HG03558 (cell line): ENCODE measurements at regions not wholly inside any gene's neighbourhood (a gene's known extent, or its start where the extent isn't known, plus 50 kb on each side); places are given as distances from the start of the nearest gene placed in this dataset.
"Not testable (repeated sequence)": the region's sequence is repeated elsewhere in the genome, so short reads cannot be mapped to it uniquely, and the experiment has no call there.

ENCODE experiments used
- ATAC-seq: cut with Tn5 transposase; IDR thresholded peaks from one replicate; pipeline ENCODE4 v1.9.1; 2021; ENCODE audit warnings: moderate number of reproducible peaks; ENCODE audit not compliant: unreplicated experiment; ENCODE audit errors: extremely low read depth

DNA sequence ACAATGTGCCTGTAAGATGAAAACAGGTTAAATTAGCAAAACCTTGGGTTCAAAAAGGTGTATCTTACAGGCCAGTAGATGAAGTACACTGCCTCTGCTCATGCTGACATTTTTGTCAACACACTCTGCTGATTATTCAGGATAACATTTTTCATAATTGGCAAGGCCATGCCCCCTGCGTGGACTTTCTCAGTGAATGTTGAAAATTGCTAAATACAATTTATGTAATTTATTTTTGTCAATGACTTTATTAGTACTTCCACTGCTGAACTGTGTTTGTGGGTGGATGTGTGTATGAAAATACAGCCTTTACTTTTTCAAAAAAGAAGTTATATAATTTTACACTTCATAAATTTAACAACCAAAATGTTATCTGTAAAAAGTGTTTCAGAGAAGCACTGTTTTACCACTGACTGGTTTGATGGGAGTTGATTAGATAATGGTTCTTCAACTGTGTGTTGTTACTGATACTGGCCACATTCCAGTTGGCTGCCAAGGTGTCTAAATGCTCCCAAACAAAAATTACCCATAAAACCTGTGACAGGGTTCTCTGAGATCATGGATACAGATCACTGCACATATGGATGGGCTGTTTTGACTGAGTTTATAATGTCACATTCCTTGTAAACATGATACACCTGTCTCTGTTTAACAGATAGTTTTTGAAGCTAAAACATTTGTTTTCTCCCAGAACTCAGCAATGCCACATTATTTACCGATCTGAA lies 151.9 kb upstream of the SLC7A11 start:
- no peak for ATAC-seq

DNA sequence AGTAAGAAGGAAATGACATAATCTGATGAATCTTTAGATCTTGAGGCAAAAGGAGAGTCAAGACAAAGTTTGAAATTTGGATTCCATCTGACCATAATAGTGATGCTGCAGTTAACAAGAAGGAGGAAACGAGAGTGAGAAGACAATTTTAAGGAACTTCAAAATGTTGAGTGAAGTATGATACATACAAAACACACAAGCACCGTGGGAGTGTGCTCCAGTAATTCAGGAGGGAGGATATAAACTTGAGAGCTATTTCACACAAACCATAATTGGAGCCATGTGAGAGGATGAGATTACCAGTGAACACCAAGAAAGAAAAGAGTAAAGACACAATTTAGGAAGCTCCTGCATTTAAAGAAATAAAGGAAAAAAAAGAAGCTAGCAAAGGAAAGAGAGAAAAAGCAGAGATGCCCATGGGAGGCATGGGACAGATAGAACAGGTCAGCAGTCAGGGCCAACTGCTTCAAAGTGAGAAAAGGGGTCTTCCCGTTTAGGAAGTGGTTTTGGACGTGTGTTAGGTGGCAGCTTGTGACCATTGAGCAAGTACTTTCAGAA lies 150.7 kb upstream of the SLC7A11 start:
- ATAC-seq, result no peak

DNA sequence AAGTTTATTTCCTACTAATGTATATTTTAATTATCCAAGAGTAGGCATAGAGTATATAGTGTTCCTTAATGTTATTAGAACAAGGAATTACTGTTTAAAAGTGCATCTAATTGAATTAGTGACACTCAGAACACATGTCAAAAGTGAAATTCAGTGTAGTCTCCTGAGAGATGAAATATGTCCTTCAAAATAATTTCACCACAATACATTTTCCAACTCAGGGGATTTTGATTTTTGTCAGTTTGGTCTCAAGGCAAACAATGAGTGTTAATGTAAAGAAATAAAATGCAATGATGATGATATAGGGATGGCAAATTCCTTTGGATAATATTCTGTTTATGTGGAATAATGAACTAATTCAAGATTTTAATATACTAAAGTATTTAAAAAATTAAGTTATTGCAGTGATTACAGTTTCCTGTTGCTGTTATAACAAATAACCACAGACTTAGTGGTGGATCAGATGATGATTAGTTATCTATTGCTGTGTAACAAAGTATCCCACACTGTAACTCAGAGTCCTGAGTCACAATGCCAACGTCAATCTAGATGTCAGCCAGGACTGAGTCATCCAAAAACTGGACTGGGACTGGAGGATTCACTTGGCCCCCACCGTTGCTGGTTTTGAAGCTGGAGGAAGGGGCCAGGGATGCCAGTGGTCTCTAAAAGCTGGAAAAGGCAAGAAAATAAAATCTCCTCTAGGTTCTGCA lies 148.0 kb upstream of the SLC7A11 start:
- ATAC-seq, result no peak

DNA sequence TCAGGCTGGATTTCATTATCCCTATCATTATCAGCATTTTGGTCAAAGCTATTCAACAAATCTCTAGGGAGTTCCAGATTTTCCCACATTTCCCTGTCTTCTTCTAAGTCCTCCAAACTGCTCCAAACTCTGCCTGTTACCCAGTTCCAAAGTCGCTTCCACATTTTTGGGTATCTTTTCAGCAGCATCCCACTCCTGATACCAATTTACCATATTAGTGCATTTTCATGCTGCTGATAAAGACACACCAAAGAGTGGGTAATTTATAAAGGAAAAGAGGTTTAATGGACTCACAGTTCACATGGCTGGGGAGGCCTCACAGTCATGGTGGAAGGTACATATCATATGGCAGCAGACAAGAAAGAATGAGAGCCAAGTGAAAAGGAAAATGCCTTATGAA lies 132.8 kb upstream of the SLC7A11 start:
- ATAC-seq, result no peak

DNA sequence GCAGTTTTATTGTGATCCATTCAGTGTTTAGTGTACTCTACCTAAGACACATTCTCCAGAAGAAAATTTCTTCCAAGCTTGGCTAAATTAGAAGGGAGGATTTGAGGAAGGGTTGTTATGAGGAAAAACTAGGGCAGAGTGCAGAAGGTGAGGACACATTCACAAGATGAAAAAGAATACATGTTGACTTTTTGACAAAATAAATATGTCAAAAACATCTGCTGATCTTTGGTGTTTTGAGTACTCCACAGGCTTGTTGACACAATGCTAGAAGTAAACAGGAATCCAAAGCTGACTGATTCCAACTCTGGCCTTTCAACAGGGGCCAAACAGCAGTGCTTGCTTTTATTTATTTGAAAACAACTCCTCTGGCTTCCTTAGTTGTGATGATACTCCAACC lies 125.8 kb upstream of the SLC7A11 start:
- no peak for ATAC-seq

DNA sequence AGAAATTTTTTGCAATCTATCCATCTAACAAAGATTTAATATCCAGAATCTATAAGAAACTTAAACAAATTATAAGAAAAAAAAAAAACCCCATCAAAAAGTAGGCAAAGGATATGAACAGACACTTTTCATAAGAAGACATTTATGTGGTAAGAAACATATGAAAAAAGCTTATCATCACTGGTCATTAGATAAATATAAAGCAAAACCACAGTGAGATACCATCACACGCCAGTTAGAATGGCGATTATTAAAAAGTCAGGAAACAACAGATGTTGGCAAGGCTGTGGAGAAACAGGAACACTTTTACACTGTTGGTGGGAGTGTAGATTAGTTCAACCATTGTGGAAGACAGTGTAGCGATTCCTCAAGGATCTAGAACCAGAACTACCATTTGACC lies 110.3 kb upstream of the SLC7A11 start:
- not testable (repeated sequence) for ATAC-seq

DNA sequence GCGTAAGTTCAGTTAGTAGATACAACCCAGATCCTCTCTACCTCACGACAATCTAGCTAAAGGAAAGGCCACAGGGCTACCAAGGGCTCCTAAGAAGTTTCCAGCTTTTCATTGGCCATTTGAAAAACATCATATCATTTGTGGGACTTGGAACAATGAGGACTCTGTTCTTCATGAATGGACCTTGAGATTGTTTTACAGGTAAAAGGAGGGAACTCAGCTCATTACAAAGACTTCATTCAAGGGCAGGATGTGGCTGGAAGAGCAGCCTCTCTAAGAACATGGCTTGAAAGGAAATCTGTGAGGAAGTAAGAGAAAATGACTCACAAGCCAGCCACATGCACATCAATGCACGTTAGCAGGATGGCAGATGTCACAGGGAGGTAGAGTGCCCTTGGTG lies 105.9 kb upstream of the SLC7A11 start:
- peak; percentile 56 for ATAC-seq

DNA sequence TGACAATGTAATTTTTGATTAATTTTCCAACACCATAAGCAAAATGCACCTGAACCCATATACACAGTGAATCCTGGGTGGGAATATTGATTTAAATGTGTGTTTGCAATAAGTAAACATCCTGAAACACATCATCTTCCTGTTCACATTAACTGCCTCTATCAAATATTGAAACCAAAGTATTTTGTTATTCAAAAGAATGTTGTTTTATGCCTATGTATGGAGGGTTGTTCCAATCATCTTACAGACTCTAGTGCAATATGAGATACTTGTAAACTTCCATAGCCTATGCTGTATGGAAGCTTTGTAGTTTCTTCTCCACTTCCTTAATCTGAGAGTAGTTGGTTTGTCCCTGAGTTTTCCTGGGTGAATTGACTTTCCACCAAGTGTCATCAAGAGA lies 105.4 kb upstream of the SLC7A11 start:
- ATAC-seq, result no peak

DNA sequence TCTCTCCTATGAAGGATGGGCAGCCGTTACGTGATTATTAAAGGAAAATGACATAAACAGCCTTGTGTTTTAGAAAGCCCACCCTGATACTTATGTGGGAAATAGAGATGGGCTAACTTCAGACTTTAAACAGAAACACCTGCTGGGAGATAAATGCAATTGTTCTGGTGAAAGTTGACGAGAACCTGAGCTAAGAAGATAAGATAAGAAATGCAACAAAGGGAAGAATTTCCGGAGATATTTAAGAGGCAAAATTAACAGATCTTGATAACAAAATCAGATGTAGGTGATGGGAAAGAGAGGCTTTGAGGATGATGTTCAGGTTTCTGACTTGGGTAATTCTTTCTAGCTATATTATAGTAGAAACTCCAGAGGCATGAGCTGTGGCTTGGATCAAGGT lies 102.7 kb upstream of the SLC7A11 start:
- no peak for ATAC-seq

DNA sequence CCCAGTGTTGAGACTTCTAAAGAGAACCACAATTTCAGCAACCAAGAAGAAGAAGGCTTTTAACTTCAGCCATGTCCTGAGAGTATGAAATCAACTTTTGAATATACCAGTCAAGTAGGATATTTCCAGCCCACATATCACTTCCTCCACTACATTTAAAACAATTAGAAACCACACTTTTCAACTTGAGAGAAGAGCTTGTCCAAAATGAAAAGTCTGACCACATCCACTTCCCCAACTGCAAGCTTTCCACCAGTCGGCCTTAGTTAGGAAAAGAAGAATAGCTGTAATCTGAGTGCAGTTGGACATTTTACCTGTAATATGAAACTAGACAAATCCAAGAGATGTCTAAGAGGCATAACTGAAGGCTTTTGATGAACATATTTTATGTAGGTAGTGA lies 101.9 kb upstream of the SLC7A11 start:
- ATAC-seq, result no peak

DNA sequence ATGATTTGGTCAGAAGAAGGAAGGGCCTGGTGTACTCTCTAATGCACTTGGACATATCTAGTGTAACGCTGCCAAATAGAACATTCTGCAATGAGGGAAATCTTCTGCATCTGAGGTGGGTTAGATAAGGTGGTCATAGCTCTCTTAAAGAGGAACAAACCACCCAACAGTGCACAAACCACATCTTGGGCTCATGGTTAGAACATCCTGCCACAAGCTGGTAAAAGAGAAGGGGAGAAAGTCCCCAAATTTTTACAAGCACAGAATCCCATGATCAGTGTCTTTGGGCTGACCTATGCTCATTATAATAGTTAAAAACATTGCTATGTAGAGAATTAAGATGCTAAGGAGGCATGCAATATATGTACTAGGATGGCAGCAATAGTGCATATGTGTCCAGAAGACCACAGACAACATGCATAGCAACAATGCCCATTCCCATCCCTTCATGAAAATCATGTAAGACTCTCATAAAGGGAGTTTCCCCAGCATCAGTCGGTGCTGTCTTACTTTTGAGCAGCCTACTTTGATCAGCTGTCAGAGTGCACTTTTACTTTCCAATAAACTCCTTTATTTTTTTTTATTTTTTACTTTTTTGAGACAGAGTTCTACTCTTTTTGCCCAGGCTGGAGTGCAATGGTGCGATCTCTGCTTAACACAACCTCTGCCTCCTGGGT lies 99.7 kb upstream of the SLC7A11 start:
- ATAC-seq, result no peak

DNA sequence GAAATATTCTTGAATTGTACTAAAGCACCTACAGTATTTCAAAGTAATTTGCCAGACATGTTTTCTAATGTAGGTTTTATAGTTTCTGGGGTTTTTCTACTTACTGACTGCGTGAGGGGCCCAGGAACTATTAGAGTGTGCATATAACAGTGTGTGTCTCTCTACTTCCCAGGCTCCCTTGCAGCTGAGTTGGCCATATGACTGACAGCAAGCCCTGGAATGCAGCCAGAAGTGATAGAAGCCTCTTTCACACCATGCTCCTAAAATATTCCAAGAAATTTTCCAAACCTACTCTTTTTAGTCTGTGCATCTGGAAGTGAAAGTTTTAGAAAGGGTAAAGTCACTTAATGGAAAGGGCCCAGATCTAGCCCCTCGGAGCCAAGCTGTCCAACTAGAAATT lies 96.7 kb upstream of the SLC7A11 start:
- no peak for ATAC-seq

DNA sequence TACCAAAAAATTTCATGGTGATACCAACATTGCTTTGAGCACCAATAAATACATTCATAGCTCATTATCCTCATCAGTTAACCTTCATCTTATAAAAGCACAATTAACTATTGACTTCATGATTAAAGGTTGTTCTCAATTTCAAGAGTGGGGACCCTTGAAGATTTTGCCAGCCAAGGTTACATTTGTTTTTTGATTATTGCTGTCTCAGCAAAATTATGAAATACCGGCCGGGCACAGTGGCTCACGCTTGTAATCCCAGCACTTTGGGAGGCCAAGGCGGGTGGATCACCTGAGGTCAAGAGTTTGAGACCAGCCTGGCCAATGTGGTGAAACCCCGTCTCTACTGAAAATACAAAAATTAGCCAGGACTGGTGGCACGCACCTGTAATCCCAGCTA lies 96.1 kb upstream of the SLC7A11 start:
- not testable (repeated sequence) for ATAC-seq

DNA sequence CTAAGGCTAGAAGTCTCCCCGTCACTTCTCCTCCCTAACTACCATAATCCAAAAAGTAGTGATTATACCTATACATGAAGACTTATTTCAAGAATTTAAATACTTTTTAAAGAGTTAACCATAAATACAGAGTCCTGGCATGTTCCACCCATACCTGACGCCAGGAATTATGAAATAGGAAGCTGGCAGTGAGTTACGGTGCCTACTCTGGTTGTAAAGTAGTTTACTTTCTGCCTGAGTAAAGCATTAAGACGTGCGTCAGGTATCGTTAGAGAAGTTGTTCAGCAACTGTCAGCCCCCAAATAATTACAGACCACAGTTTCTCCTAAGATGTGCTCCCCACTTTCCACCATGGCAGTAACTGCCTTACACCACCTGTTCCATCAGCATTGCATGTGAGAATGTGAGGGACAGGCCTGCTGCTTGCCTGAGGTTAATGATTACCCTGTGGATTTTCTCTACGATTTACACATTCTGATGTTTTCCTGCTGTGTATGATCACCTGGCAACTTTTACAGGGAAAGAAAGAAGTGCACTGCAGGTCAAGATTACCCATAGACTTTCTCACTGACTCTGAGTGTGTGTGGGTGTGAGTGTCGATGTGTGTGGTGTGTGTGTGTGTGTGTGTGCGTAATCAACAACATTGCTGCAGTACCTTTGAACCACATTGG lies 92.3 kb upstream of the SLC7A11 start:
- ATAC-seq, result no peak

DNA sequence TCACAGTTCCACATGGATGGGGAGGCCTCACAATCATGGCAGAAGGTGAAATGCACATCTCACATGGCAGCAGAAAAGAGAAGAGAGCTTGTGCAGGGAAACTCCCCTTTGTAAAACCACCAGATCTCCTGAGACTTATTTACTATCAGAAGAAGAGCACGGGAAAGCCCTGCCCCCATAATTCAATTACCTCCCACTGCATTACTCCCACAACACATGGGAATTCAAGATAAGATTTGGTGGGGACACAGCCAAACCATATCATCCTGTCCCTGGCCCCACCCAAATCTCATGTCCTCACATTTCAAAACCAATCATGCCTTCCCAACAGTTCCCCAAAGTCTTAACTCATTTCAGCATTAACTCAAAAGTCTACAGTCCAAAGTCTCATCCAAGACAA lies 90.3 kb upstream of the SLC7A11 start:
- not testable (repeated sequence) for ATAC-seq

DNA sequence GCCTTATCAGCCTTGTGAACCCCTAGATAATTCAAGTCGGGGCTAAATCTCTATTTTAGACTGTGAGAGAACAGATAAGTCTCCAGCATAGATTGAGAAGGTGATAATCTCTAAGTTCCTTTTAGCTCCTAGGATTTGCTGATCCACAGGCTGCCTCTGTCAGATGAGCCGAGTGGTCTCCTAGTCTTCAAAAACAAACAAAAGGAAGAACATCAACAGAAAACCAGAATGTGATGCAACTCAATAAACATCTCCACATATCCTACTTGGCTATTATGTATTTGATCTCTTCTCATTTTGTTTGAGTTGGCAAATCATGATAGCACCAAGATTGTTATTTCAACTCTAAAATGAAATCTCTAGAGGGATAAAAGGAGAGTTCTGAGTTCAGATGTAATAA lies 88.4 kb upstream of the SLC7A11 start:
- ATAC-seq, result no peak

DNA sequence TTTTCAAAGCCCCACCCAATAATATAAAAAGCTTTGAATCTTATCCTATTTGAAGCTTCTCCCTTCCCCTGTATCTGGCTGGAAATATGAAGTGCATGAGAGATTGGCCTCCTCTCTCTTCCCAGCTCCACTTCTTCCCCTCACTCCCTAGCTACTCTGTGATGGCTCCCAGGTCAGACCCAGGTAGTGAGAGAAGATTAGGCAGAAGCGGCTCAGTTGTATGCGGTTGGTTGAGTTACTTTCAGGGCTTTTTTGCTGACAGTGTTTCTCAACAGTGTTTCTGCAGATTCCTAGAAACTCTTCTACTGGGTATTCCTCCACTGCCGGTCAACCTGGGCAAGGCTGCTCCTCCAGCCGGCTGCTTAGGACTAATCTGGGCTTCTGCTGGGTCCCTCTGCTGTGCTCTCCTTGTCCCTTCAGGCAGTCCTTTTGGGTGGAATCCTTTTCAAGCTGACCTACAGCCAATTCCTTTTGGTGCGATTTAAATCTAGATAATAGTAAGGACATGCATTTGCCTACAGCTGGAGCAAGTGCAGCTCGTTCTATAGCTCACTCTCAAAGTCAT lies 87.4 kb upstream of the SLC7A11 start:
- no peak for ATAC-seq

DNA sequence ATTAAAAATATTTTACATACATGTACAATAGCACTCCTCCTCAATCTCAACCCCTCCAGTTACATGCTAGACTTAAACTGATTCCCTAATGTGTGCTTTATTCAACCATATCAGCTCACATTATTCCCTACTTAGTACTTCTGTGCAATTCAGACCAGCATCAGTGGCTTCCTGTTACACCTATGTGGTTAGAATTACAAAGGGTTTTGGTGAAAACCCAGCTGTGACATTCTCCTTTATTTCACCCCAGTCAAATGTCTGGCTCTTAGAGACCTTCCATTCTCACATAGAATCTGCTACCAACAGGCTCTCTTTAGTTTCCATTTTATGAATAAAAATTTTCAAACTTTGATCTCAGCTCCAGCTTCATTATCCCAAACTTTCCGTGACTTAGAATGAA lies 85.2 kb upstream of the SLC7A11 start:
- no peak for ATAC-seq

DNA sequence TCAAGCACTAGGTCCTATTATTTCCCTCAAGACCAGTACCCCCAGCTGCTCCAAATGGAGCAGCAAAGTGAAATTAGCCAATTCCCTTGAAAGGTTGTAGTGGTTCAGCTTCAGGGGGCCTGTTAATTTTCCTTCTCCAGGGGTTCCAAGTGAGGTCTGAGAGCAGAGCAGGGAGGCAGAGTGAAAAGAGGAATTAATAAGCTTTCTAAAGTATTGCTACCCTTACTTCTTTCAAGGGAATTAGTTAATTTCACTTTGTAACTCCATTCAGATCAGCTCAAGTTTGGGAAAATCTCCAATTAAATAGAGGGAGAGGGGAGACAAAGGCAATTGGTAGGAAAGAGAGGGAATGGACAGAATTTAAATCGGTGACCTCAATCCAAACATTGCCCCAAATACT lies 78.7 kb upstream of the SLC7A11 start:
- ATAC-seq, result no peak

DNA sequence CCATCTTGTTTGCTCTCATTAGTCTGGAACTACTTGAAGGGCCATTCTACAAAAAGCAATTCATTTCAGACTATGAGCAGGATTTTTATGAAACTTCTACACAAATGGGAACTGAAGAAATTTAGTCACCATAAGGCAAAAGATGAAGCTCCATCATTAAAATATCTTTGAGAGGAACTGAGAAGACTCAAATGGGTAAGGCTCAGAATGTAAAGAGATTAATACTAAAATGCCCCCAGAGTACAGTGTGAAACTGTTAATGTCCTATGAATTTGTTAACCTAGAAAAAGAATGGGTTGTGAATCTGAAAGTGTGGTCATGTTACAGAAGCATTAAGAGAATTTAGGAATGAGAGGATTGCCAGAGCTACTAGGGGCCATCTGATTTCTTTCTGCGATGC lies 77.9 kb upstream of the SLC7A11 start:
- ATAC-seq, result no peak
